Thoracic aorta (tissue), 2 donors: ENCODE measurements at regions not wholly inside any gene's neighbourhood (a gene's known extent, or its start where the extent isn't known, plus 50 kb on each side); places are given as distances from the start of the nearest gene placed in this dataset.

Experiments
- ATAC-seq: fragments of 150-250 bp; one replicate; pipeline ENCODE4 v1.8.0; 2017; ENCODE audit warnings: low read depth; ENCODE audit not compliant: insufficient number of reproducible peaks, low FRiP score
- DNase-seq: peaks from one replicate; pipeline ENCODE4 v3.0.0-alpha.2; 2020; ENCODE audit warnings: low spot score
- H3K27ac ChIP-seq, 2 donors: fragments of 200-600 bp; sonication (generic); 1 replicate in 1 of 2; 2 replicates in 1 of 2; pipeline ENCODE4 v1.5.1; 2016; ENCODE audit warnings: mild to moderate bottlenecking in 2 of 2, moderate library complexity in 2 of 2
- H3K27me3 ChIP-seq: fragments of 200-600 bp; sonication (generic); replicated peaks from 2 replicates; pipeline ENCODE4 v1.6.0; 2016; ENCODE audit warnings: mild to moderate bottlenecking; ENCODE audit not compliant: insufficient read depth
- H3K36me3 ChIP-seq: fragments of 200-600 bp; sonication (generic); one replicate; pipeline ENCODE4 v1.5.1; 2016
- H3K4me1 ChIP-seq, 2 donors: fragments of 200-600 bp; sonication (generic); 1 replicate in 1 of 2; 2 replicates in 1 of 2; pipeline versions ENCODE4 v1.5.1 to v1.6.0; 2016; ENCODE audit warnings: low read depth in 2 of 2, mild to moderate bottlenecking in 1 of 2; ENCODE audit not compliant: control insufficient read depth in 1 of 2
- H3K4me3 ChIP-seq: fragments of 200-600 bp; sonication (generic); 2 replicates; pipeline ENCODE4 v1.5.1; 2016; ENCODE audit warnings: mild to moderate bottlenecking
- H3K9me3 ChIP-seq: fragments of 200-600 bp; sonication (generic); 2 replicates; pipeline ENCODE4 v1.5.1; 2016
- CTCF ChIP-seq: fragments of 200-600 bp; sonication (generic); IDR thresholded peaks from one replicate; pipeline ENCODE4 v1.5.1; 2019; ENCODE audit warnings: antibody characterized with exemption

DNA sequence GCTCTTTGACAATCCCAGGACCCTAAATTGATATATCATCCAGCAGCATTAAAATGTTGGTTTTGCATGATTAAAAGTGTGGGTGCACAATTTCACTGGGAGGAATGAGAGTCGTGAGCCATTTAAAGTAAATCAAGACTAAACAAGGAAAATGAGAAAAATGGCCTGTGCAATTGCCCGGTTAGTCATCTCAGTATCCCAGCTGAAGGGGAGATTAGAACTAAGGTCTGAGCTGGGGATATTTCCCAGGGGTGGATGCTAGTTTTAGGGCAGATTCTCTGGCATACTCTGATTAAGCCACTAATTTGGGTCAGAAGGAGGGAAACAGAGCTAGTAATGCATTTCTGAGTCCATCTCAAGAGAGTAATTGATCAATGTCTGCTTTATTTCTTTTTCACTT lies 177.2 kb downstream of the EN1 start:
- H3K36me3 ChIP-seq = no peaks in the 10 kb centered on the region
- no peak overlapping the region for H3K27ac ChIP-seq
- H3K4me3 ChIP-seq = no peak overlapping the region
- TF ChIP-seq CTCF = no peak
- H3K9me3 ChIP-seq = no peaks in the 10 kb centered on the region
- peaks cover 3 to 15% of the 10 kb centered on the region in 2 donors for H3K4me1 ChIP-seq
- no peak for DNase-seq
- H3K27me3 ChIP-seq = no peaks in the 10 kb centered on the region
- no peak for ATAC-seq

- Histone ChIP-seq H3K4me3 (no peak overlapping the region), H3K27me3 (no peaks in the 10 kb centered on the region), H3K27ac (no peak overlapping the region), H3K4me1 (peaks cover 3 to 15% of the 10 kb centered on the region in 2 donors), H3K9me3 (no peaks in the 10 kb centered on the region), H3K36me3 (no peaks in the 10 kb centered on the region)
- no peak for TF ChIP-seq CTCF
- ATAC-seq = no peak
- DNase-seq = no peak
These were observed 177.8 kb downstream of the EN1 start for GRCh38 chr2:118669654-118670053.

DNA sequence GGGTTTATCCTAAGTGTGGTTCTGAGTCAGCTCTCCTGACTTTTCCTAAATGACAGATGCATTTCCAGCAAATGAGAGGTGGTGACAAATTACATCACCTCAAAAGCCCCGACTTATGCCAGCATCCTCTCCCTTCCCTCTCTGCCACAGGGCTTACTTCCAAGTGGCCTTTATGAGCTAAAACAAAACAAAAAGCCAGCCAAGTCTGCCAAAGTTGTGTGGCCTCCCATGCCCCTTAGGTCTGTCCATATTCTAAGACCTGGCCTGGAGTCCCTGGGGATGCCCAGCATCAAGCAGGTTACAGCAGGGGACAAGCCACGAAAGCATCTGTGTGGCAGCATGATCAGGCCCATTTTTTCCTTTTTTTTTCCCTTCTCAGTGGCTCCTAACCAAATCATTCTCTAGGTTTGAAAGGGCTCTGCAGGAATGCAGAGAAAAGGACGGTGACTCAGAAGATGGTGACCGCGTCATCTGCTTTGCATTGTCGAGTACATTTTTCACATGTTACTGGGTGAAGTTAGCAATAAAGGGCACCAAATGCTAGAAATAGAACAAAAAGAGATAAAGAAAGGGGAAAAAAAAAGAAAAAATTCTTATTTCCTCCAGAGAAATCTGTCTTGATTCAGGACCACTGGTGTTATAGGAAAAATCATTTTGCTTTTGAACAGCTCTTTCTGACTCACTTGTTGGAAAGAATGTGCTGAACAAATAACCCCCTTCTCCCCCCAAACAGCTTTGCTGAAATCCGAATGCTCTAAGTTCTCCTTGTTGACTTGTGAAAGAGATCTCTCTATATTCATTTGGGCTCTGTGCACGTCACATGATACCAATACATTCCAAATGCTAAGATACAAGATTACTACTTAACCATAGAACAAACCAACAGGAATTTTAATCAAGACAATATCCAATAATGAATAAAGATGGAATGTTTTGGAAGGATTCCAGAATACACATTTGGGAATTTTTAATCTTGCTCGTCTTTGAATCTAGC lies 178.7 kb downstream of the EN1 start:
- H3K36me3 ChIP-seq = no peaks in the 10 kb centered on the region
- ATAC-seq (peak; percentile 53), DNase-seq (no peak)
- H3K4me1 ChIP-seq = peaks cover 3 to 15% of the 10 kb centered on the region in 2 donors
- H3K27me3 ChIP-seq = no peaks in the 10 kb centered on the region
- peak overlapping the region in 1 of 2 donors; percentile 49 for H3K27ac ChIP-seq
- no peaks in the 10 kb centered on the region for H3K9me3 ChIP-seq
- peak overlapping the region; percentile 11 for H3K4me3 ChIP-seq
- no peak for TF ChIP-seq CTCF

- no peak for ATAC-seq
- TF ChIP-seq CTCF = no peak
- Histone ChIP-seq H3K4me3 (no peak overlapping the region), H3K27ac (no peak overlapping the region), H3K9me3 (no peaks in the 10 kb centered on the region), H3K36me3 (no peaks in the 10 kb centered on the region), H3K27me3 (no peaks in the 10 kb centered on the region), H3K4me1 (peaks cover 3 to 15% of the 10 kb centered on the region in 2 donors)
- no peak for DNase-seq
These were observed 179.5 kb downstream of the EN1 start for GRCh38 chr2:118667964-118668363.

DNA sequence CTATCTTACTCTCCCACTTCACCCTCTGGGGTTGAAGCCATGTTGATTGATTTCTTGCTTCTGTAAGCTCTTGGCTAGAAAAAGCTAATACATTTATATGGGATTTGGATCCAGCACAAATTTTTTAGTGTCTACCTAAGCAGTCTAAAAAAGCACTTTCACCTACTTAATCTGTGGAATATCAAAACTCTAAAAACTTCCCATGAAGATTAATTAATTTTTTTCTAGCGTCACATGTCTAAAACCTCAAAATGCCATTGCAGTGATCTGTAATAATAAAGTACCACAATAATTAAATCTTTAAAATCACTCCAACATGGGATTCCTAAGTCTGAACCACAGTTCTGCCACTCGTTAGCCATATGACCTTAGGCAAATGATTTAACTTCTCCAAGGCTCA lies 180.1 kb downstream of the EN1 start:
- Histone ChIP-seq H3K4me1 (peaks cover 3 to 15% of the 10 kb centered on the region in 2 donors), H3K4me3 (no peak overlapping the region), H3K36me3 (no peaks in the 10 kb centered on the region), H3K27me3 (no peaks in the 10 kb centered on the region), H3K9me3 (no peaks in the 10 kb centered on the region), H3K27ac (no peak overlapping the region)
- no peak for ATAC-seq
- no peak for TF ChIP-seq CTCF
- DNase-seq = no peak
